KMS-11 (cell line): ENCODE measurements at regions not wholly inside any gene's neighbourhood (a gene's known extent, or its start where the extent isn't known, plus 50 kb on each side); places are given as distances from the start of the nearest gene placed in this dataset.

Source experiments
- H2AFZ ChIP-seq: fragments of 200-600 bp; sonication (generic); 2 replicates; pipeline ENCODE4 v1.6.1; 2016; ENCODE audit warnings: antibody characterized with exemption, mixed run types, low read depth
- H3K27ac ChIP-seq: fragments of 200-600 bp; sonication (generic); 2 replicates; pipeline ENCODE4 v1.6.1; 2016; ENCODE audit warnings: mild to moderate bottlenecking, mixed run types
- H3K27me3 ChIP-seq: fragments of 200-600 bp; sonication (generic); 2 replicates; pipeline ENCODE4 v1.6.1; 2017; ENCODE audit warnings: mild to moderate bottlenecking, low read depth, mixed run types, moderate library complexity; ENCODE audit not compliant: insufficient read depth
- H3K36me3 ChIP-seq: fragments of 200-600 bp; sonication (generic); 2 replicates; pipeline ENCODE4 v1.6.1; 2017; ENCODE audit warnings: mild to moderate bottlenecking, mixed run types; ENCODE audit not compliant: insufficient read depth
- H3K4me1 ChIP-seq: fragments of 200-600 bp; sonication (generic); 2 replicates; pipeline ENCODE4 v1.6.1; 2016; ENCODE audit warnings: mild to moderate bottlenecking, low read depth, mixed run types; ENCODE audit not compliant: poor library complexity, severe bottlenecking
- H3K4me2 ChIP-seq: fragments of 200-600 bp; sonication (generic); 2 replicates; pipeline ENCODE4 v1.7.0; 2016; ENCODE audit warnings: mild to moderate bottlenecking, mixed run types
- H3K4me3 ChIP-seq: fragments of 200-600 bp; sonication (generic); IDR thresholded peaks from 2 replicates; pipeline ENCODE4 v1.6.1; 2017; ENCODE audit warnings: low read depth, low read length, mixed read lengths; ENCODE audit not compliant: insufficient read depth
- H3K79me2 ChIP-seq: fragments of 200-600 bp; sonication (generic); 2 replicates; pipeline ENCODE4 v1.6.1; 2016; ENCODE audit warnings: low read depth, mixed run types; ENCODE audit not compliant: insufficient read depth
- H3K9ac ChIP-seq: fragments of 200-600 bp; sonication (generic); 2 replicates; pipeline ENCODE4 v1.6.1; 2016; ENCODE audit warnings: mild to moderate bottlenecking, mixed run types
- H4K20me1 ChIP-seq: fragments of 200-600 bp; sonication (generic); 2 replicates; pipeline ENCODE4 v1.6.1; 2016; ENCODE audit warnings: mild to moderate bottlenecking, mixed run types; ENCODE audit not compliant: insufficient read depth
- TF ChIP-seq, protein P1 (sequence below): fragments of 200-600 bp; sonication (generic); conservative IDR thresholded peaks from 2 replicates; pipeline ENCODE4 v1.6.1; 2017; ENCODE audit warnings: low read depth, mild to moderate bottlenecking, antibody characterized with exemption, low read length, moderate library complexity, mixed read lengths

DNA sequence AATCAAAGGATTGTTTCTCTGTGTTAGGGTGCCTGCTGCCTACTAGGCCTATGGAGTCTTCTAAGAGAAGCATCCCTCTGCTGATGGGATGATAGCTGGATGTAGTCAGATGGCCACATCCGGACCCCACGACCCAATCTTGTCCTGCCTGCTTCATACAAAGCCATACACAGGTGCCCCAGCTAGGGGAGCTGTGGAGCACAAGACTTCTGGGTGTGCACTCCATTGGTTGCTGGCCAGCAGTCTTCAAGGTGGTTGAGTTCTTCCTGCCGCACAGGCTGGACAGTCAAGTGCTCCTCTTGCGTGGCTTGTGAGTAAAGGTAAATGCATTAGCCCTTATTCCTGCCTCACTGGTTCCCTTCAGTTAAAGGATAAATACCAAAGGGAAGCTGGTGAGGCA is 120.2 kb downstream of the TEX36 start:
- no peaks in the 10 kb centered on the region for H3K4me1 ChIP-seq
- no peak overlapping the region for H2AFZ ChIP-seq
- H3K79me2 ChIP-seq: no peaks in the 10 kb centered on the region
- no peak overlapping the region for H3K4me2 ChIP-seq
- no peaks in the 10 kb centered on the region for H3K36me3 ChIP-seq
- H4K20me1 ChIP-seq: no peaks in the 10 kb centered on the region
- no peaks in the 10 kb centered on the region for H3K27me3 ChIP-seq
- H3K9ac ChIP-seq: no peak overlapping the region
- H3K4me3 ChIP-seq: no peak overlapping the region
- TF ChIP-seq, protein P1, sequence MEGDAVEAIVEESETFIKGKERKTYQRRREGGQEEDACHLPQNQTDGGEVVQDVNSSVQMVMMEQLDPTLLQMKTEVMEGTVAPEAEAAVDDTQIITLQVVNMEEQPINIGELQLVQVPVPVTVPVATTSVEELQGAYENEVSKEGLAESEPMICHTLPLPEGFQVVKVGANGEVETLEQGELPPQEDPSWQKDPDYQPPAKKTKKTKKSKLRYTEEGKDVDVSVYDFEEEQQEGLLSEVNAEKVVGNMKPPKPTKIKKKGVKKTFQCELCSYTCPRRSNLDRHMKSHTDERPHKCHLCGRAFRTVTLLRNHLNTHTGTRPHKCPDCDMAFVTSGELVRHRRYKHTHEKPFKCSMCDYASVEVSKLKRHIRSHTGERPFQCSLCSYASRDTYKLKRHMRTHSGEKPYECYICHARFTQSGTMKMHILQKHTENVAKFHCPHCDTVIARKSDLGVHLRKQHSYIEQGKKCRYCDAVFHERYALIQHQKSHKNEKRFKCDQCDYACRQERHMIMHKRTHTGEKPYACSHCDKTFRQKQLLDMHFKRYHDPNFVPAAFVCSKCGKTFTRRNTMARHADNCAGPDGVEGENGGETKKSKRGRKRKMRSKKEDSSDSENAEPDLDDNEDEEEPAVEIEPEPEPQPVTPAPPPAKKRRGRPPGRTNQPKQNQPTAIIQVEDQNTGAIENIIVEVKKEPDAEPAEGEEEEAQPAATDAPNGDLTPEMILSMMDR: no peak
- no peak overlapping the region for H3K27ac ChIP-seq

GRCh38 chr10:125560947-125561346 is 122.0 kb downstream of the TEX36 start:
- Histone ChIP-seq H3K9ac (no peak overlapping the region), H2AFZ (no peak overlapping the region), H4K20me1 (no peaks in the 10 kb centered on the region), H3K27me3 (no peaks in the 10 kb centered on the region), H3K36me3 (no peaks in the 10 kb centered on the region), H3K4me3 (no peak overlapping the region), H3K27ac (no peak overlapping the region), H3K4me1 (no peaks in the 10 kb centered on the region), H3K4me2 (no peak overlapping the region), H3K79me2 (no peaks in the 10 kb centered on the region)
- TF ChIP-seq, protein P1: no peak

- H3K27me3 ChIP-seq: no peaks in the 10 kb centered on the region
Observed at GRCh38 chr10:125559210-125559609, 123.8 kb downstream of the TEX36 start.

DNA sequence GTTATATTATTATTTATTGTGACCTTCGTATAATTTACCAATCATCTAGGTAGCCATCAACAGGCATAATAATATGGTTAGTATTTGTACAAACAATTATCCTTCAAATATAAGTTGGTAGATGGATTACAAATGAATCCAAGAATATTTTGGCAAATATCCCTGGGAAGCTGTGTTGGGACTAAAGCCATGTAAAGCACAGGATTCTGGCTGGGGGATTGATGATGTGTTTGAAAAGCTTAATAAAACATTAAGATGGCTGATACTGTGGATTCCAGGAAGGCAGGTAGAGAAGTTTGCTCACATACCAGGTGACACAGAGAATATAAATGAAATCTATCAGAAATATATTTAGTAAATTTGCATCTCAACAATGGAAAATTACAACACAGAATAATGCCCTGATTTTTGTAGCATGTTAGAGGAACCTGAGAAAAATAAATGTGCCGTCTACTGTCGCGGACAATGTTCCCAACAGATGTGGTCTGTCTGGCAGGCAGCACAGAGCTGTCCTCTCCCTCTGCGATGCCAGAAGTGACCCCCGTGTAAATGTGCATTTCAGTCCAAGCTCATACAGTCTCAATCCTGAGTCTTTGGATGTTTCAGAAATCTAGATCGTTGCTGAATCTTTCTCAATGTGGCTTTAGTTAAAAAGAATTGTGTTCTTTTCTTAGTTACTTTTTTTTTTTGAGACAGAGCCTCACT is 125.0 kb downstream of the TEX36 start:
- H3K27me3 ChIP-seq: no peaks in the 10 kb centered on the region
- TF ChIP-seq, protein P1: no peak
- no peaks in the 10 kb centered on the region for H3K79me2 ChIP-seq

More at GRCh38 chr10:125559210-125559609, 123.8 kb downstream of the TEX36 start:
- Histone ChIP-seq H3K4me2 (no peak overlapping the region), H3K4me1 (no peaks in the 10 kb centered on the region), H2AFZ (no peak overlapping the region), H3K79me2 (no peaks in the 10 kb centered on the region), H3K36me3 (no peaks in the 10 kb centered on the region), H3K4me3 (no peak overlapping the region), H3K9ac (no peak overlapping the region), H3K27ac (no peak overlapping the region), H4K20me1 (no peaks in the 10 kb centered on the region)
- TF ChIP-seq, protein P1: no peak

More for the DNA sequence above, 125.0 kb downstream of the TEX36 start:
- Histone ChIP-seq H4K20me1 (no peaks in the 10 kb centered on the region), H3K4me3 (no peak overlapping the region), H3K9ac (no peak overlapping the region), H3K4me1 (no peaks in the 10 kb centered on the region), H2AFZ (no peak overlapping the region), H3K4me2 (no peak overlapping the region), H3K36me3 (no peaks in the 10 kb centered on the region), H3K27ac (no peak overlapping the region)
